WERI-Rb-1 (cell line): ENCODE measurements at regions not wholly inside any gene's neighbourhood (a gene's known extent, or its start where the extent isn't known, plus 50 kb on each side); places are given as distances from the start of the nearest gene placed in this dataset.

Source experiments
- DNase-seq: peaks from one replicate; pipeline ENCODE4 v3.0.0-alpha.2; 2020
- H3K27ac ChIP-seq: fragments of 250-450 bp; sonication (Bioruptor Pico); 2 replicates; pipeline ENCODE4 v1.5.1; 2020; ENCODE audit warnings: mild to moderate bottlenecking, moderate library complexity
- H3K27me3 ChIP-seq: fragments of 250-450 bp; sonication (Bioruptor Pico); 2 replicates; pipeline ENCODE4 v1.5.1; 2021; ENCODE audit warnings: mild to moderate bottlenecking, low read depth, moderate library complexity; ENCODE audit not compliant: insufficient read depth, severe bottlenecking
- H3K36me3 ChIP-seq: fragments of 250-450 bp; sonication (Bioruptor Pico); 2 replicates; pipeline ENCODE4 v1.5.1; 2020; ENCODE audit warnings: mild to moderate bottlenecking, moderate library complexity
- H3K4me3 ChIP-seq: 2 replicates; pipeline ENCODE4 v1.5.1; 2011; ENCODE audit warnings: low read depth, mild to moderate bottlenecking, control low read depth, low read length
- H3K9me3 ChIP-seq: fragments of 250-450 bp; sonication (Bioruptor Pico); 2 replicates; pipeline ENCODE4 v1.5.1; 2021; ENCODE audit warnings: mild to moderate bottlenecking, moderate library complexity; ENCODE audit not compliant: severe bottlenecking
- TF ChIP-seq, protein P1 (sequence below): IDR thresholded peaks from 2 replicates; pipeline ENCODE4 v1.5.1; 2011; ENCODE audit warnings: low read depth, mild to moderate bottlenecking, control low read depth, inconsistent platforms, low read length

DNA sequence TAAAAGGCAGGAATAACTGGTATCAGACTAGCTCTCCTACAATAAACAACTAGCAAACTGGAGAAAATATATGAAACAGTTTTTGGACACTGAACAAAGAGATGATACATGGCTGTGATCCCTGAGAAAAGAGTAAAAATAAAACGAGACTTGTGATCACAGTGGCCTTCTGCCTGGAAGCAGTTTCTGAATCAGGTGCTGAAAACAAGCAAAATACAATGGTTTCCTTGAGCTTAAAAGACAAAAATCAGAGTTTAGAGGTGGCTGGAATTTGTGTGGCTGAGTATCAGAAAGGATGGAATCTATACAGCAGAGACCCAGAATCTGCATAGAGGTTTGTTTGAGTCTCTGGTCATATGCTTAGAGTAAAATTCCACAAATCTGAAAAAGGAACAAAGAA is 242.5 kb upstream of the SOX9 start:
- H3K4me3 ChIP-seq = no peak overlapping the region
- TF ChIP-seq, protein P1, sequence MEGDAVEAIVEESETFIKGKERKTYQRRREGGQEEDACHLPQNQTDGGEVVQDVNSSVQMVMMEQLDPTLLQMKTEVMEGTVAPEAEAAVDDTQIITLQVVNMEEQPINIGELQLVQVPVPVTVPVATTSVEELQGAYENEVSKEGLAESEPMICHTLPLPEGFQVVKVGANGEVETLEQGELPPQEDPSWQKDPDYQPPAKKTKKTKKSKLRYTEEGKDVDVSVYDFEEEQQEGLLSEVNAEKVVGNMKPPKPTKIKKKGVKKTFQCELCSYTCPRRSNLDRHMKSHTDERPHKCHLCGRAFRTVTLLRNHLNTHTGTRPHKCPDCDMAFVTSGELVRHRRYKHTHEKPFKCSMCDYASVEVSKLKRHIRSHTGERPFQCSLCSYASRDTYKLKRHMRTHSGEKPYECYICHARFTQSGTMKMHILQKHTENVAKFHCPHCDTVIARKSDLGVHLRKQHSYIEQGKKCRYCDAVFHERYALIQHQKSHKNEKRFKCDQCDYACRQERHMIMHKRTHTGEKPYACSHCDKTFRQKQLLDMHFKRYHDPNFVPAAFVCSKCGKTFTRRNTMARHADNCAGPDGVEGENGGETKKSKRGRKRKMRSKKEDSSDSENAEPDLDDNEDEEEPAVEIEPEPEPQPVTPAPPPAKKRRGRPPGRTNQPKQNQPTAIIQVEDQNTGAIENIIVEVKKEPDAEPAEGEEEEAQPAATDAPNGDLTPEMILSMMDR = no peak
- peaks cover 58% of the 10 kb centered on the region for H3K27me3 ChIP-seq

GRCh38 chr17:71878998-71879397 is 241.8 kb upstream of the SOX9 start:
- Histone ChIP-seq H3K9me3 (no peaks in the 10 kb centered on the region), H3K4me3 (no peak overlapping the region), H3K36me3 (no peaks in the 10 kb centered on the region), H3K27ac (no peak overlapping the region), H3K27me3 (peaks cover 62% of the 10 kb centered on the region)
- DNase-seq = no peak
- TF ChIP-seq, protein P1 = no peak

More for the DNA sequence above, 242.5 kb upstream of the SOX9 start:
- H3K36me3 ChIP-seq = no peaks in the 10 kb centered on the region
- H3K27ac ChIP-seq = no peak overlapping the region
- DNase-seq = no peak
- no peaks in the 10 kb centered on the region for H3K9me3 ChIP-seq

DNA sequence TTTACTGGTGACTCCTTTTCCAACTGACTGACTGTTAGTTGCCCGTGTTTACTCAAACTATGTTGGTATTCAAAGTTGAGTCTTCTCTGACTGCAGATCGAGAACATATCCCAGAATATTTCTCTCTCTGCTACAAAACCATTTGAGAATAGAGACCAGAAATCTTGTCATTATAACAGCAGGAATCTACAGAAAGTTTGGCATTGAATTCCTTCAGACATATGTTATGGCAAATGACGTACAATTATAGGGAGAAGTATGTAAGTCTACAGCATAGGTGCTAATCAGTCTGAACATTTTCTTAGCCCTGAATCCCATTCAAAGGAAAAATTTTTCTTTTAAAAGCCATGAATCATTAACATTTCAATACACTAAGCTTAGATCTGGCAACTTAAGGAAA is 239.8 kb upstream of the SOX9 start:
- Histone ChIP-seq H3K27me3 (peaks cover 72% of the 10 kb centered on the region), H3K27ac (no peak overlapping the region), H3K4me3 (no peak overlapping the region), H3K36me3 (no peaks in the 10 kb centered on the region), H3K9me3 (peaks cover 2% of the 10 kb centered on the region)
- TF ChIP-seq, protein P1 = no peak
- no peak for DNase-seq

DNA sequence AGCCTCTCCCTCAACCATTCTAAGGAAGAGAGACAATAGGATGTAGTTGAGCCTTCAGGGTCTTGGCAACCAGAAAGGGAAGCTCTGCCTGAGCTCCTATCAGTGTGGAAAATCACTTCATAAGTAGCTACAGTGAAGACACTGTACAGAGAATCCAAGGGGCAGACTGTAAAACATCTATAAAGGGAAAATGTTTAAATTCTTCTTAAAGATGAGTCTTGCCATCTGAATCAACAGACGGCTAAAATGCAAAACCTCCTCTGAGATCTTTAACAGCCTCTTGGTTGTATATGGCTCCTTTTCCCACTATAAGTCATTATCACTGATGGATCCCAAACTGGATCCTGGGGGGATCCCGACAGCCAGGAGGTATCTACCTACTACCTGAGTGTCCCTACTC is 239.2 kb upstream of the SOX9 start:
- peaks cover 71% of the 10 kb centered on the region for H3K27me3 ChIP-seq
- TF ChIP-seq, protein P1 = no peak
- H3K36me3 ChIP-seq = no peaks in the 10 kb centered on the region
- DNase-seq = no peak
- H3K4me3 ChIP-seq = no peak overlapping the region
- no peak overlapping the region for H3K27ac ChIP-seq
- peaks cover 4% of the 10 kb centered on the region for H3K9me3 ChIP-seq

- Histone ChIP-seq H3K27me3 (peaks cover 71% of the 10 kb centered on the region), H3K4me3 (no peak overlapping the region), H3K27ac (no peak overlapping the region), H3K36me3 (no peaks in the 10 kb centered on the region), H3K9me3 (peaks cover 4% of the 10 kb centered on the region)
- no peak for DNase-seq
- TF ChIP-seq, protein P1 = no peak
Observed at GRCh38 chr17:71883258-71883657, 237.6 kb upstream of the SOX9 start.

DNA sequence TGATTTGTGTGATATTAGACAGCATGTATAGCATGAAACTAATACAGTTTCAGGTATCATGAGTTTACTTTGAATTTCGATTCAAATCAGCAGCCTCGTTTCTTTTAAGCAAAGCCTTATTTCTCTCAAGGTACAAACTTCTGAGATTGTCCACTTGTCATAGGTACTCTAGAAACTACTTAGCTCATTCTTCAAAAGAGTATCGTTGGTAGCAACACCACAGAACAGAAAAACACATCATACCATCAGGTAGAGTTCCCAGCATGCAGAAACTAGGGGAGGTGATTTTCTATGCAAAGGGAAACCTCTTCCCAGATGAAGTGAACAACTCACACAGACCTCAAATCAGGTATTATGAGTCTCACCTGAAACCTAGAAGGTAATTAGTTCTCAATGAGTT is 237.0 kb upstream of the SOX9 start:
- H3K36me3 ChIP-seq = no peaks in the 10 kb centered on the region
- H3K4me3 ChIP-seq = no peak overlapping the region
- DNase-seq = no peak
- peaks cover 74% of the 10 kb centered on the region for H3K27me3 ChIP-seq
- no peak overlapping the region for H3K27ac ChIP-seq
- TF ChIP-seq, protein P1 = no peak
- peaks cover 4% of the 10 kb centered on the region for H3K9me3 ChIP-seq
